Neuronal stem cell (in vitro differentiated cells): ENCODE measurements at regions not wholly inside any gene's neighbourhood (a gene's known extent, or its start where the extent isn't known, plus 50 kb on each side); places are given as distances from the start of the nearest gene placed in this dataset.
"Not testable (repeated sequence)": the region's sequence is repeated elsewhere in the genome, so short reads cannot be mapped to it uniquely, and the experiment has no call there.

Experiments used
- DNase-seq: peaks from one replicate; pipeline ENCODE4 v3.0.0-alpha.2; 2013; ENCODE audit warnings: low spot score
- H2AFZ ChIP-seq: one replicate; pipeline ENCODE4 v1.6.1; 2013; ENCODE audit warnings: mild to moderate bottlenecking, low read length, inconsistent platforms
- H2AK5ac ChIP-seq: 2 replicates; pipeline ENCODE4 v1.6.1; 2013; ENCODE audit warnings: low read depth, mild to moderate bottlenecking, inconsistent platforms, low read length, moderate library complexity, mixed read lengths
- H2BK120ac ChIP-seq: 2 replicates; pipeline ENCODE4 v1.6.1; 2013; ENCODE audit warnings: low read depth, mild to moderate bottlenecking, inconsistent platforms, low read length, moderate library complexity, mixed read lengths
- H2BK12ac ChIP-seq: one replicate; pipeline ENCODE4 v1.6.1; 2013; ENCODE audit warnings: low read length, inconsistent platforms
- H2BK15ac ChIP-seq: 2 replicates; pipeline ENCODE4 v1.6.1; 2013; ENCODE audit warnings: mild to moderate bottlenecking, low read length, inconsistent platforms, mixed read lengths
- H2BK5ac ChIP-seq: one replicate; pipeline ENCODE4 v1.6.1; 2013; ENCODE audit warnings: inconsistent platforms, mild to moderate bottlenecking, low read length, moderate library complexity
- H3K14ac ChIP-seq: one replicate; pipeline ENCODE4 v1.6.1; 2013; ENCODE audit warnings: low read length, inconsistent platforms
- H3K18ac ChIP-seq: 2 replicates; pipeline ENCODE4 v1.6.1; 2013; ENCODE audit warnings: low read length, inconsistent platforms
- H3K23ac ChIP-seq: 2 replicates; pipeline ENCODE4 v1.6.1; 2013; ENCODE audit warnings: low read depth, mild to moderate bottlenecking, mixed read lengths, low read length, inconsistent platforms; ENCODE audit not compliant: poor library complexity
- H3K27ac ChIP-seq: replicated peaks from 3 replicates; pipeline ENCODE4 v1.5.1; 2013; ENCODE audit warnings: low read length, inconsistent platforms
- H3K27me3 ChIP-seq, 3 experiments: 2 replicates each; pipeline ENCODE4 v1.6.1; 2013; ENCODE audit warnings: low read length in 3 of 3, mild to moderate bottlenecking in 2 of 3, inconsistent platforms in 1 of 3, low read depth in 1 of 3, mixed read lengths in 1 of 3, moderate library complexity in 1 of 3; ENCODE audit not compliant: control insufficient read depth in 3 of 3, insufficient read depth in 3 of 3
- H3K36me3 ChIP-seq, 2 donors: replicated peaks in 1 of 2; 2 replicates each; pipeline ENCODE4 v1.6.1; 2013; ENCODE audit warnings: low read length in 2 of 2; ENCODE audit not compliant: control insufficient read depth in 2 of 2, insufficient read depth in 2 of 2
- H3K4ac ChIP-seq: 2 replicates; pipeline ENCODE4 v1.6.1; 2013; ENCODE audit warnings: inconsistent platforms, mild to moderate bottlenecking, low read length, moderate library complexity
- H3K4me1 ChIP-seq, 2 donors: 1 replicate in 1 of 2; 2 replicates in 1 of 2; pipeline ENCODE4 v1.6.1; 2013; ENCODE audit warnings: low read length in 2 of 2, low read depth in 1 of 2; ENCODE audit not compliant: control insufficient read depth in 2 of 2, insufficient read depth in 1 of 2
- H3K4me2 ChIP-seq: one replicate; pipeline ENCODE4 v1.6.1; 2013; ENCODE audit warnings: mild to moderate bottlenecking, low read length, inconsistent platforms; ENCODE audit not compliant: insufficient read depth, poor library complexity, severe bottlenecking
- H3K4me3 ChIP-seq, 2 donors: 2 replicates each; pipeline ENCODE4 v1.5.1; 2013; ENCODE audit warnings: low read length in 2 of 2, mild to moderate bottlenecking in 2 of 2, inconsistent platforms in 1 of 2, moderate library complexity in 1 of 2
- H3K79me1 ChIP-seq: one replicate; pipeline ENCODE4 v1.6.1; 2013; ENCODE audit warnings: low read depth, mild to moderate bottlenecking, inconsistent platforms, low read length, moderate library complexity
- H3K9ac ChIP-seq: one replicate; pipeline ENCODE4 v1.6.1; 2013; ENCODE audit warnings: mild to moderate bottlenecking, low read depth, low read length, inconsistent platforms; ENCODE audit not compliant: poor library complexity
- H3K9me3 ChIP-seq, 2 donors: replicated peaks in 1 of 2; 2 replicates each; pipeline versions ENCODE3 to v1.6.1; 2013; ENCODE audit warnings: low read length in 2 of 2, mild to moderate bottlenecking in 2 of 2, inconsistent platforms in 1 of 2, low read depth in 1 of 2, mixed read lengths in 1 of 2, moderate library complexity in 1 of 2; ENCODE audit not compliant: control insufficient read depth in 2 of 2, insufficient read depth in 1 of 2
- H4K8ac ChIP-seq: one replicate; pipeline ENCODE4 v1.6.1; 2013; ENCODE audit warnings: low read depth, mild to moderate bottlenecking, inconsistent platforms, low read length, moderate library complexity
- H4K91ac ChIP-seq: one replicate; pipeline ENCODE4 v1.6.1; 2013; ENCODE audit warnings: low read length, low read depth, mild to moderate bottlenecking, inconsistent platforms; ENCODE audit not compliant: poor library complexity
- WGBS, 2 donors: extraction: QIAGEN DNeasy Blood & Tissue Kit; methylation state at CpG; one replicate each; pipeline ENCODE4 v1.1.7; 2013; ENCODE audit warnings: missing lambda C conversion rate in 2 of 2, mixed read lengths in 1 of 2; ENCODE audit not compliant: insufficient read length in 2 of 2, insufficient replicate concordance in 1 of 2; ENCODE audit errors: extremely low coverage in 2 of 2; 5-methylcytosine and 5-hydroxymethylcytosine counted together

GRCh38 chr2:242070726-242071125 lies 201.2 kb downstream of the RTP5 start:
- H2BK12ac ChIP-seq, H3K4ac ChIP-seq, H3K9me3 ChIP-seq, H3K79me1 ChIP-seq, H3K23ac ChIP-seq, H3K36me3 ChIP-seq, H3K4me1 ChIP-seq, H2AK5ac ChIP-seq, H4K8ac ChIP-seq, H2BK120ac ChIP-seq, H3K4me3 ChIP-seq, H3K18ac ChIP-seq, H2BK15ac ChIP-seq, H4K91ac ChIP-seq, H3K14ac ChIP-seq, H2AFZ ChIP-seq, H3K27ac ChIP-seq, DNase-seq, H3K9ac ChIP-seq, H2BK5ac ChIP-seq, H3K4me2 ChIP-seq: not testable (repeated sequence)
- WGBS, 2 donors, result no CpG with 5 or more reads among the region's 11 CpGs
- H3K27me3 ChIP-seq, result peaks cover 0 to 31% (median 0%) of the 10 kb centered on the region in 3 experiments

- H3K36me3 ChIP-seq, H4K91ac ChIP-seq, H3K27ac ChIP-seq, H2BK12ac ChIP-seq, H2AFZ ChIP-seq, DNase-seq, H2BK15ac ChIP-seq, H3K4me2 ChIP-seq, H3K4me3 ChIP-seq, H3K9ac ChIP-seq, H4K8ac ChIP-seq, H3K14ac ChIP-seq, H2AK5ac ChIP-seq, H3K4ac ChIP-seq, H3K9me3 ChIP-seq, H3K79me1 ChIP-seq, H2BK120ac ChIP-seq, H3K18ac ChIP-seq, H2BK5ac ChIP-seq, H3K4me1 ChIP-seq: not testable (repeated sequence)
- peak overlapping the region; percentile 44 for H3K23ac ChIP-seq
- H3K27me3 ChIP-seq, result peaks cover 0 to 31% (median 0%) of the 10 kb centered on the region in 3 experiments
- WGBS, 2 donors, result no CpG with 5 or more reads among the region's 7 CpGs
Observed at GRCh38 chr2:242071377-242071776, 201.8 kb downstream of the RTP5 start.

GRCh38 chr2:242071936-242072335 lies 202.4 kb downstream of the RTP5 start:
- not testable (repeated sequence) for DNase-seq, H3K14ac ChIP-seq, H3K79me1 ChIP-seq, H4K91ac ChIP-seq, H3K36me3 ChIP-seq, H2BK12ac ChIP-seq, H3K4ac ChIP-seq, H2AK5ac ChIP-seq, H3K4me2 ChIP-seq, H2BK15ac ChIP-seq, H2BK120ac ChIP-seq, H3K27ac ChIP-seq, H3K9ac ChIP-seq, H2BK5ac ChIP-seq, H3K4me1 ChIP-seq, H4K8ac ChIP-seq, H3K23ac ChIP-seq, H3K18ac ChIP-seq, H3K9me3 ChIP-seq, H2AFZ ChIP-seq, H3K4me3 ChIP-seq
- peaks cover 0 to 29% (median 0%) of the 10 kb centered on the region in 3 experiments for H3K27me3 ChIP-seq
- WGBS, 2 donors, result no CpG with 5 or more reads among the region's 11 CpGs

GRCh38 chr2:242075168-242075567 lies 205.6 kb downstream of the RTP5 start:
- no peak overlapping the region for H2BK15ac ChIP-seq
- H3K4ac ChIP-seq, result no peak overlapping the region
- no CpG with 5 or more reads among the region's 2 CpGs for WGBS, 2 donors
- no peak overlapping the region for H4K91ac ChIP-seq
- no peak overlapping the region for H3K18ac ChIP-seq
- no peaks in the 10 kb centered on the region for H3K9me3 ChIP-seq
- no peaks in the 10 kb centered on the region for H3K79me1 ChIP-seq
- H3K4me3 ChIP-seq, result no peak overlapping the region
- no peak for DNase-seq
- H2BK5ac ChIP-seq, result no peak overlapping the region
- no peak overlapping the region for H3K23ac ChIP-seq
- H3K4me2 ChIP-seq, result no peak overlapping the region
- H3K27me3 ChIP-seq, result peaks cover 0 to 23% (median 0%) of the 10 kb centered on the region in 3 experiments
- H3K4me1 ChIP-seq, result no peaks in the 10 kb centered on the region
- H4K8ac ChIP-seq, result no peak overlapping the region
- H3K9ac ChIP-seq, result no peak overlapping the region
- no peaks in the 10 kb centered on the region for H3K36me3 ChIP-seq
- H2BK12ac ChIP-seq, result no peak overlapping the region
- no peak overlapping the region for H3K27ac ChIP-seq
- no peak overlapping the region for H2AK5ac ChIP-seq
- H2AFZ ChIP-seq, result no peak overlapping the region
- no peak overlapping the region for H2BK120ac ChIP-seq
- no peak overlapping the region for H3K14ac ChIP-seq
